NT2/D1 (cell line): ENCODE measurements at regions not wholly inside any gene's neighbourhood (a gene's known extent, or its start where the extent isn't known, plus 50 kb on each side); places are given as distances from the start of the nearest gene placed in this dataset.

Experiments used
- SUZ12 ChIP-seq: IDR thresholded peaks from 2 replicates; pipeline ENCODE4 v1.6.1; 2011; ENCODE audit not compliant: insufficient read length, insufficient read depth; ENCODE audit errors: extremely low read depth
- YY1 ChIP-seq: IDR thresholded peaks from 2 replicates; pipeline ENCODE4 v1.6.1; 2011; ENCODE audit not compliant: insufficient read length, insufficient read depth
- ZNF274 ChIP-seq: IDR thresholded peaks from 2 replicates; pipeline ENCODE4 v1.6.1; 2011; ENCODE audit warnings: mild to moderate bottlenecking, low read depth, low read length

DNA sequence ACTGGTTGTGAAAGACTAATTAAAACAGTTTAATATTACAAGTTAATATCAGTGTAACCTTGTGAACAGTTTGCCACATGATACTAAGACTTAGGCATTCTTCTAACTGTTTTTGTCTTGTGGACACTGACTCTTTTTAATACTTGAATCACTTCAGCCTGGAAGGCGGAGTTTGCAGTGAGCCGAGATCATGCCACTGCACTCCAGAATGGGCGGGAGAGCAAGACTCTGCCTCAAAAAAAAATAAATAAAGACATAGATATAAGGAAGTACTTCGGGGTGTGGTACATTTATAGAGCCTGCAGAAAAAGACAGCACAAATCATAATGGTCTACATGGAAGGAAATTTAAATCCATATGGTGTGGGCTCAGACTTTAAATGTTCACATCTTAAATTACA, 300.4 kb upstream of the NETO1 start:
- TF ChIP-seq YY1 (no peak), ZNF274 (no peak), SUZ12 (no peak)
